Right lobe of liver (tissue), 6 donors: ENCODE measurements at regions not wholly inside any gene's neighbourhood (a gene's known extent, or its start where the extent isn't known, plus 50 kb on each side); places are given as distances from the start of the nearest gene placed in this dataset.

Experiments
- ATAC-seq, 4 donors: fragments of 200-7000 bp; cut with Tn5 transposase; one replicate each; pipeline ENCODE4 v1.9.1; 2020; ENCODE audit warnings: mild to moderate bottlenecking in 4 of 4, moderate library complexity in 4 of 4
- DNase-seq, 3 donors: peaks; one replicate each; pipeline ENCODE4 v3.0.0-alpha.2; 2020
- H3K27ac ChIP-seq, 3 donors: fragments of 200-600 bp; one replicate each; pipeline ENCODE4 v1.8.0; 2022
- H3K27me3 ChIP-seq, 2 donors: fragments of 200-600 bp; one replicate each; pipeline ENCODE4 v1.8.0; 2022
- H3K36me3 ChIP-seq, 4 donors: fragments of 200-600 bp; sonication (generic) in 1 of 4; one replicate each; pipeline versions ENCODE4 v1.5.1 to v1.8.0; 2017 to 2022; ENCODE audit warnings: control low read depth in 1 of 4
- H3K4me1 ChIP-seq, 4 donors: fragments of 200-600 bp; sonication (generic) in 1 of 4; one replicate each; pipeline versions ENCODE4 v1.5.1 to v1.8.0; 2017 to 2022; ENCODE audit warnings: control low read depth in 1 of 4
- H3K4me3 ChIP-seq, 3 donors: fragments of 200-600 bp; one replicate each; pipeline ENCODE4 v1.8.0; 2022
- H3K9me3 ChIP-seq, 4 donors: fragments of 200-600 bp; sonication (generic) in 1 of 4; one replicate each; pipeline versions ENCODE4 v1.5.1 to v1.8.0; 2017 to 2022; ENCODE audit warnings: control low read depth in 1 of 4
- POLR2A ChIP-seq: fragments of 450-650 bp; IDR thresholded peaks from one replicate; pipeline ENCODE4 v1.6.1; 2017; ENCODE audit warnings: antibody characterized with exemption, mild to moderate bottlenecking
- WGBS: methylation state at CpG from one replicate; pipeline ENCODE4 v1.1.6; 2018; ENCODE audit warnings: low coverage, low lambda C conversion rate; ENCODE audit not compliant: insufficient coverage; ENCODE audit errors: missing lambda C conversion rate; 5-methylcytosine and 5-hydroxymethylcytosine counted together
- intact Hi-C, 2 donors: fragments of 100-400 bp; cut with DNase I; formaldehyde crosslinking; loops; one replicate each; pipeline versions ENCODE4 v1.11.2 to v1.14.1; 2022
- TF ChIP-seq, protein P1 (sequence below), 4 donors: fragments of 200-600 bp in 3 of 4; fragments of 450-650 bp in 1 of 4; IDR thresholded peaks; one replicate each; pipeline versions ENCODE4 v1.5.1 to v1.8.0; 2016 to 2022; ENCODE audit warnings: antibody characterized with exemption in 4 of 4, mild to moderate bottlenecking in 2 of 4
- donor health status: DM: no; HTN: yes; CAD: no.
- donor health status: DM: no; HTN: no; CAD: no.
- donor health status: DM: no; HTN: no; CAD: no.
- donor health status: DM: no; HTN: yes; CAD: no.
- donor health status: DM: no; HTN: yes; CAD: no.

DNA sequence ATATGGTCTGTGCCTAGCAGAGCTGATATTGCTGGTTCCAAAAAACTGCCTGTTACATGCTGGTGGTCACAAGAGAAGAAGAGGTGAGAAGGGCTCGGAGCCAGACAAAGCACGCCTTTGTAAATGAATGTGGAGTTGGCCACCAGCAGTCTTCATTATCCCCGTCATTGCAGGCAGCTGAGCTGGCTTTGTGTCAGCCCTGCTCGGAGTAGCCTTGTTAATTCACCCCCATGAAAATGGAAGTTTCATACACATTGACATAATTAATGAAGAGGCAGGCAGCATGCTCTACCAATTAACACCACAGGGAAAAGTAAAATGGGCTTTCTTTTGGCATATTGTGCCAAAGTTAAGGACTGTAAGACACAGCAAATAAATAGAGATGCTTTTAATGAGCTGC lies 113.7 kb upstream of the RBFOX1 start:
- H3K27ac ChIP-seq: no peak overlapping the region
- 27% methylated on average over 3 of the region's 4 CpGs for WGBS
- H3K4me3 ChIP-seq: no peak overlapping the region

DNA sequence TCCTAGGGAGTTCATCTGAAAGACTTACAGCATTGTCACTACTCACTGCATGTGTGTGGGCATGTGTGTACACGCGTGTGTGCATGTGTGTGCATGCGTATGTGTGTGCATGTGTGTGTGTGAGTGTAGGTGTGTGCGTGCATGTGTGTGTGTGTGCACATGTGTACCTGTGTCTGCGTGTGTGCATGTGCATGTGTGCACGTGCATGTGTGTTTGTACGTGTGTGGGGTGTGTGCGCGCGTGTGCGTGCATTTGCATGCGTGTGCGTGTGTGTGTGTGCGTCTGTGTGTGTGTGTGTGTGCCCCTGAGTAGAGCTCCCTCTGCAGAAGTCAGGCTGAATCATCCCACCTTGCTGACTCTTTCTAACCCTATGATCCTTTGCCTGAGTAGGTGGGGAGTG lies 114.8 kb upstream of the RBFOX1 start:
- no peak for ATAC-seq
- Histone ChIP-seq H3K27ac (no peak overlapping the region), H3K36me3 (no peaks in the 10 kb centered on the region), H3K4me1 (no peaks in the 10 kb centered on the region), H3K27me3 (no peaks in the 10 kb centered on the region), H3K9me3 (no peaks in the 10 kb centered on the region), H3K4me3 (no peak overlapping the region)
- no peak for TF ChIP-seq POLR2A
- TF ChIP-seq, protein P1, sequence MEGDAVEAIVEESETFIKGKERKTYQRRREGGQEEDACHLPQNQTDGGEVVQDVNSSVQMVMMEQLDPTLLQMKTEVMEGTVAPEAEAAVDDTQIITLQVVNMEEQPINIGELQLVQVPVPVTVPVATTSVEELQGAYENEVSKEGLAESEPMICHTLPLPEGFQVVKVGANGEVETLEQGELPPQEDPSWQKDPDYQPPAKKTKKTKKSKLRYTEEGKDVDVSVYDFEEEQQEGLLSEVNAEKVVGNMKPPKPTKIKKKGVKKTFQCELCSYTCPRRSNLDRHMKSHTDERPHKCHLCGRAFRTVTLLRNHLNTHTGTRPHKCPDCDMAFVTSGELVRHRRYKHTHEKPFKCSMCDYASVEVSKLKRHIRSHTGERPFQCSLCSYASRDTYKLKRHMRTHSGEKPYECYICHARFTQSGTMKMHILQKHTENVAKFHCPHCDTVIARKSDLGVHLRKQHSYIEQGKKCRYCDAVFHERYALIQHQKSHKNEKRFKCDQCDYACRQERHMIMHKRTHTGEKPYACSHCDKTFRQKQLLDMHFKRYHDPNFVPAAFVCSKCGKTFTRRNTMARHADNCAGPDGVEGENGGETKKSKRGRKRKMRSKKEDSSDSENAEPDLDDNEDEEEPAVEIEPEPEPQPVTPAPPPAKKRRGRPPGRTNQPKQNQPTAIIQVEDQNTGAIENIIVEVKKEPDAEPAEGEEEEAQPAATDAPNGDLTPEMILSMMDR (IDR thresholded peaks at IDR 0.05): no peak
- intact Hi-C loops: no loop called here
- WGBS: 79% methylated on average over 13 of the region's 14 CpGs
- DNase-seq: no peak

More for the DNA sequence above, 113.7 kb upstream of the RBFOX1 start:
- Histone ChIP-seq H3K36me3 (no peaks in the 10 kb centered on the region), H3K4me1 (no peaks in the 10 kb centered on the region), H3K9me3 (no peaks in the 10 kb centered on the region), H3K27me3 (no peaks in the 10 kb centered on the region)
- no peak for ATAC-seq
- TF ChIP-seq, protein P1 (IDR thresholded peaks at IDR 0.05): no peak
- no peak for TF ChIP-seq POLR2A
- intact Hi-C loops: no loop called here
- DNase-seq: no peak

DNA sequence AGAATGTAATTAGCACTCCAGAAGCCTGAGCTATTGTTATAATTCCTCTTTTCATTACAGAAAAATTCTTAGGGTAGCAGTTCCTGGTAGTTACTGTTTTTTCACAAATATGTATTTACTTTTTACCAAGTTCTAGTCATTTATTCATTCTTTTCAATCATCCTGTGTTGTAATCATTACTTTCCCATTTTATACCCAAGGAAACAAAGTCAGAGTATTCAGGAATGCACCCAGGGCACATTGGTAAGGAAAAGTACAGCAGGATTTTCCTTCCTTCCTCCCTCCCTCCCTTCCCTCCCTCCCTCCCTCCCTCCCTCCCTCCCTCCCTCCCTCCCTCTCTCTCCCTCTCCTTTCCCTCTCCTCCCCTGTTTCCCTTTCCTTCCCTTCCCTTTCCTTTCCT lies 115.9 kb upstream of the RBFOX1 start:
- DNase-seq (no peak), ATAC-seq (no peak)
- H3K4me3 ChIP-seq: no peak overlapping the region
- no peak overlapping the region for H3K27ac ChIP-seq
- TF ChIP-seq, protein P1 (IDR thresholded peaks at IDR 0.05): no peak
- no peak for TF ChIP-seq POLR2A
- no peaks in the 10 kb centered on the region for H3K36me3 ChIP-seq
- H3K9me3 ChIP-seq: no peaks in the 10 kb centered on the region
- intact Hi-C loops: no loop called here
- no peaks in the 10 kb centered on the region for H3K27me3 ChIP-seq
- H3K4me1 ChIP-seq: no peaks in the 10 kb centered on the region

DNA sequence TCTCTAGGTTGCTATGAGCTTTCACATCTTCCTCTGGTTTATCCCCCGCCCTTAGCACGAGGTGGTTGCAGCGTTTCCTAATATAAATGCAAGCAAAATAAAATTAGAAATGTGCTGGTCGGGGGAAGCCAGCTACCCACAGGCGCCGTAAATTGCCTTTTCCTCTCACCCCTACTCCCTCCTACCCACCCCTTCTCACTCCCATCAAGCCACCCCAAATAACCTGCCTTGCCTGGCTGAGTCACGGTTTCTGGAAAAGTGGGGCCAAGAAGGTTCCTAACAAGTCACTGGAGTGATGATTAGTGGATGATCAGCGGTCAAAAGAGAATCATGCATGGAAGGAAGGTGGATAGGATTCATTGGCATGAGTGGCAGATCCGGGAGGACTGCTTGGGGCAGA lies 120.9 kb upstream of the RBFOX1 start:
- ATAC-seq (no peak), DNase-seq (no peak)
- H3K27ac ChIP-seq: no peak overlapping the region
- no peaks in the 10 kb centered on the region for H3K9me3 ChIP-seq
- no peaks in the 10 kb centered on the region for H3K27me3 ChIP-seq
- H3K36me3 ChIP-seq: no peaks in the 10 kb centered on the region
- H3K4me1 ChIP-seq: no peaks in the 10 kb centered on the region
- no peak for TF ChIP-seq POLR2A
- TF ChIP-seq, protein P1 (IDR thresholded peaks at IDR 0.05): no peak
- H3K4me3 ChIP-seq: no peak overlapping the region
- 57% methylated on average over 7 of the region's 9 CpGs for WGBS
- intact Hi-C loops: no loop called here

DNA sequence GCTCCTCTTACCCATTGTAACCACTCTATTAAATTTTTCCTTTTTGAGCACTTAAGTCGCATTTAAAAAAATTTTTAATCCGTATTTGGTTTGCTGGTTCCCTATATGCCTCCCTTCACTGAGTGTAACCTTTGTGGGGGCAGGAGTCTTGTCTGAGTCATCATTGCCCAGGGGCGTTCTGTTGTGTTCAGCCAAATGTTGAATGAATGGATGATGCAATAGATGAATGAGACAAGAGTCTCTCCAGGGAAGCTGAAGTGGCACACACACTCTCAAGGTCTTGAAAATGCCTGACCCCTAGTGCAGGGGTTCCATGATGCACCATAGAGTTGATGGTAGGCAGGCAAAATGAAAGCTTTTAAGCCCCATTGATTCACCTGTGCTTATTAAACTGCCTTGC lies 123.0 kb upstream of the RBFOX1 start:
- WGBS: 65% methylated on average over 3 of the region's 3 CpGs
- ATAC-seq: no peak
- no peaks in the 10 kb centered on the region for H3K27me3 ChIP-seq
- TF ChIP-seq, protein P1 (IDR thresholded peaks at IDR 0.05): no peak
- no peak for TF ChIP-seq POLR2A
- no peak overlapping the region for H3K27ac ChIP-seq
- intact Hi-C loops: no loop called here
- H3K36me3 ChIP-seq: no peaks in the 10 kb centered on the region
- no peak for DNase-seq
- no peaks in the 10 kb centered on the region for H3K9me3 ChIP-seq
- H3K4me3 ChIP-seq: no peak overlapping the region
- no peaks in the 10 kb centered on the region for H3K4me1 ChIP-seq
